GM19023 (cell line): ENCODE measurements at regions not wholly inside any gene's neighbourhood (a gene's known extent, or its start where the extent isn't known, plus 50 kb on each side); places are given as distances from the start of the nearest gene placed in this dataset.

Experiments used
- ATAC-seq: cut with Tn5 transposase; IDR thresholded peaks from one replicate; pipeline ENCODE4 v1.9.1; 2021; ENCODE audit warnings: mild to moderate bottlenecking, moderate library complexity; ENCODE audit not compliant: unreplicated experiment

GRCh38 chr11:27907530-27907929 lies 200.4 kb downstream of the KIF18A start:
- ATAC-seq: no peak

- no peak for ATAC-seq
Observed at GRCh38 chr11:27907091-27907490, 200.9 kb downstream of the KIF18A start.

- ATAC-seq: no peak
Observed at GRCh38 chr11:27904358-27905055, 203.4 kb downstream of the KIF18A start.

- no peak for ATAC-seq
Observed at GRCh38 chr11:27902981-27903624, 202.8 kb upstream of the BDNF start.

- ATAC-seq: no peak
Observed at GRCh38 chr11:27898166-27898565, 197.9 kb upstream of the BDNF start.

- ATAC-seq: no peak
Observed at GRCh38 chr11:27896096-27896495, 195.8 kb upstream of the BDNF start.

- ATAC-seq: no peak
Observed at GRCh38 chr11:27894552-27894951, 194.3 kb upstream of the BDNF start.

GRCh38 chr11:27886857-27887256 lies 186.6 kb upstream of the BDNF start:
- no peak for ATAC-seq

- ATAC-seq: peak; percentile 55
Observed at GRCh38 chr11:27882066-27882697, 181.9 kb upstream of the BDNF start.

GRCh38 chr11:27875831-27876775 lies 175.8 kb upstream of the BDNF start:
- no peak for ATAC-seq

GRCh38 chr11:27874998-27875830 lies 175.0 kb upstream of the BDNF start:
- ATAC-seq: no peak

GRCh38 chr11:27873664-27874063 lies 173.4 kb upstream of the BDNF start:
- ATAC-seq: no peak

- no peak for ATAC-seq
Observed at GRCh38 chr11:27871056-27871455, 170.8 kb upstream of the BDNF start.

- no peak for ATAC-seq
Observed at GRCh38 chr11:27869701-27870100, 169.4 kb upstream of the BDNF start.

GRCh38 chr11:27868709-27869108 lies 168.5 kb upstream of the BDNF start:
- ATAC-seq: no peak

GRCh38 chr11:27868226-27868625 lies 168.0 kb upstream of the BDNF start:
- no peak for ATAC-seq

- no peak for ATAC-seq
Observed at GRCh38 chr11:27865105-27865504, 164.8 kb upstream of the BDNF start.

GRCh38 chr11:27864611-27865010 lies 164.4 kb upstream of the BDNF start:
- ATAC-seq: no peak

GRCh38 chr11:27864091-27864491 lies 163.8 kb upstream of the BDNF start:
- ATAC-seq: no peak

GRCh38 chr11:27863637-27864036 lies 163.4 kb upstream of the BDNF start:
- no peak for ATAC-seq
